HG03457 (cell line): ENCODE measurements at regions not wholly inside any gene's neighbourhood (a gene's known extent, or its start where the extent isn't known, plus 50 kb on each side); places are given as distances from the start of the nearest gene placed in this dataset.
"Not testable (repeated sequence)": the region's sequence is repeated elsewhere in the genome, so short reads cannot be mapped to it uniquely, and the experiment has no call there.

Source experiments
- ATAC-seq: cut with Tn5 transposase; IDR thresholded peaks from one replicate; pipeline ENCODE4 v1.9.1; 2021; ENCODE audit warnings: moderate number of reproducible peaks; ENCODE audit not compliant: unreplicated experiment

GRCh38 chr7:124643311-124643811 is 122.2 kb downstream of the GPR37 start:
- ATAC-seq = no peak

GRCh38 chr7:124635416-124635815 is 130.2 kb downstream of the GPR37 start:
- no peak for ATAC-seq

GRCh38 chr7:124633740-124634139 is 131.9 kb downstream of the GPR37 start:
- ATAC-seq = no peak

- ATAC-seq = no peak
These were observed 135.2 kb downstream of the GPR37 start for GRCh38 chr7:124630395-124630794.

- ATAC-seq = no peak
These were observed 146.7 kb downstream of the GPR37 start for GRCh38 chr7:124618871-124619270.

GRCh38 chr7:124618051-124618450 is 147.5 kb downstream of the GPR37 start:
- ATAC-seq = not testable (repeated sequence)

- ATAC-seq = no peak
These were observed 162.5 kb downstream of the GPR37 start for GRCh38 chr7:124603066-124603465.

GRCh38 chr7:124597509-124597908 is 168.1 kb downstream of the GPR37 start:
- ATAC-seq = peak; percentile 78

- no peak for ATAC-seq
These were observed 168.7 kb downstream of the GPR37 start for GRCh38 chr7:124596881-124597280.

GRCh38 chr7:124590814-124591213 is 174.8 kb downstream of the GPR37 start:
- ATAC-seq = no peak

GRCh38 chr7:124577256-124577655 is 188.3 kb downstream of the GPR37 start:
- ATAC-seq = no peak

- no peak for ATAC-seq
These were observed 190.4 kb downstream of the GPR37 start for GRCh38 chr7:124575176-124575575.

- ATAC-seq = no peak
These were observed 195.0 kb downstream of the GPR37 start for GRCh38 chr7:124570558-124570957.

GRCh38 chr7:124566583-124566982 is 199.0 kb downstream of the GPR37 start:
- ATAC-seq = no peak

- ATAC-seq = no peak
These were observed 208.0 kb downstream of the GPR37 start for GRCh38 chr7:124557587-124557986.

GRCh38 chr7:124557101-124557500 is 208.5 kb downstream of the GPR37 start:
- ATAC-seq = no peak

- ATAC-seq = no peak
These were observed 212.1 kb downstream of the GPR37 start for GRCh38 chr7:124553502-124553901.

- no peak for ATAC-seq
These were observed 213.4 kb downstream of the GPR37 start for GRCh38 chr7:124552217-124552616.

GRCh38 chr7:124550036-124550435 is 215.6 kb downstream of the GPR37 start:
- no peak for ATAC-seq

- no peak for ATAC-seq
These were observed 223.1 kb downstream of the GPR37 start for GRCh38 chr7:124542476-124542875.

GRCh38 chr7:124536156-124536762 is 229.3 kb downstream of the GPR37 start:
- no peak for ATAC-seq

- no peak for ATAC-seq
These were observed 233.4 kb downstream of the GPR37 start for GRCh38 chr7:124532166-124532565.

- no peak for ATAC-seq
These were observed 248.7 kb downstream of the GPR37 start for GRCh38 chr7:124516911-124517310.
